Progenitor cell of endocrine pancreas (in vitro differentiated cells): ENCODE measurements at regions not wholly inside any gene's neighbourhood (a gene's known extent, or its start where the extent isn't known, plus 50 kb on each side); places are given as distances from the start of the nearest gene placed in this dataset.

ENCODE experiments used
- DNase-seq: peaks from one replicate; pipeline ENCODE4 v3.0.0; 2021; ENCODE audit warnings: low spot score; ENCODE audit not compliant: unreplicated experiment
- H3K27ac Mint-ChIP-seq: 2 replicates; pipeline ENCODE4 v1.8.0; 2021; ENCODE audit warnings: mild to moderate bottlenecking, moderate library complexity, mixed read lengths
- H3K27me3 Mint-ChIP-seq: 2 replicates; pipeline ENCODE4 v1.8.0; 2021; ENCODE audit warnings: mixed read lengths
- H3K36me3 Mint-ChIP-seq: 2 replicates; pipeline ENCODE4 v1.8.0; 2022; ENCODE audit warnings: mixed read lengths; ENCODE audit not compliant: insufficient read depth
- H3K4me1 Mint-ChIP-seq: 2 replicates; pipeline ENCODE4 v1.8.0; 2021; ENCODE audit warnings: low read depth, mixed read lengths
- H3K4me3 Mint-ChIP-seq: 2 replicates; pipeline ENCODE4 v1.8.0; 2021; ENCODE audit warnings: low read depth, mild to moderate bottlenecking, moderate library complexity, mixed read lengths
- H3K9me3 Mint-ChIP-seq: 2 replicates; pipeline ENCODE4 v1.8.0; 2021; ENCODE audit warnings: low read depth, mixed read lengths
- TF ChIP-seq, protein P1 (sequence below): fragments of 200-600 bp; sonication (generic); IDR thresholded peaks from one replicate; pipeline ENCODE4 v1.5.0; 2021; ENCODE audit warnings: antibody characterized with exemption, mild to moderate bottlenecking; ENCODE audit not compliant: unreplicated experiment

DNA sequence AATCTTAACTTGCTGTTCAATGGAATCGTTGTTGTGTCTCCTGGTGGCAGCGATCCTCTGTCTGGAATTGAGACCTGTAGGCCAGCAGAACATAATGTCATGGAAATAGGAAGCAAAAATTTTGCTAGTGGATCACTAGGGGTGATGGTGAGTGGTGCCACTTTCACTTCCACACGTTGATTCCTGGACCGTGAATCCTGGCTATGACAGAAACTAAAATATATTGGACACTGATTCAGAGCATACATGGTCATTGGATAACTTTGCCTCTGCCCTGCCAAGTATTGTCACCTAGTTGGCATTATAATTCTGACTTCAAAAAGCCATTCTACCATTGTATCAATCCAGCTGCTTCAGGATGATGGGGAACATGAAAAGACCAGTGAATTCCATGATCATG, 353.2 kb downstream of the IRX1 start:
- peaks cover 11% of the 10 kb centered on the region for H3K9me3 Mint-ChIP-seq

DNA sequence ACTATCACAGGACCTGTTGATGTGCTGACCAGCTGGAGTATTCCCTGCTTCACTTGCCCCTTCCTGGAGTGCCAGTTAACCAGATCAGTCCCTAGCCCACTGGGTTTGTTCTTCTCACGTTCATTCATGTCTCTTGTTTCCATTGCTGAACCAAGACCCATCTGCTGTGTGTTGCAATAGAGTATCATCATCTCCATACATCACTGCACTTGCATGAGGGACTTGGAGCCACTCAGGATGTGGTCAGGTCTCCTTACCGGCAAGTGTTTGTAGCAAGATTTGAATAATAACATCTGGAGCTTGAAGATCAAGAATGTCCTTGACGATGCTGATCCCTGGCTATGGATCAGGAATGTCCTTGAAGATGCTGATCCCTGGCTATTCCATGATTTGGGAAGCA, 358.6 kb downstream of the IRX1 start:
- Mint-ChIP-seq H3K4me3 (no peak overlapping the region), H3K27me3 (peaks cover 11% of the 10 kb centered on the region), H3K9me3 (peaks cover 8% of the 10 kb centered on the region), H3K4me1 (no peaks in the 10 kb centered on the region), H3K36me3 (no peaks in the 10 kb centered on the region), H3K27ac (no peak overlapping the region)
- TF ChIP-seq, protein P1, sequence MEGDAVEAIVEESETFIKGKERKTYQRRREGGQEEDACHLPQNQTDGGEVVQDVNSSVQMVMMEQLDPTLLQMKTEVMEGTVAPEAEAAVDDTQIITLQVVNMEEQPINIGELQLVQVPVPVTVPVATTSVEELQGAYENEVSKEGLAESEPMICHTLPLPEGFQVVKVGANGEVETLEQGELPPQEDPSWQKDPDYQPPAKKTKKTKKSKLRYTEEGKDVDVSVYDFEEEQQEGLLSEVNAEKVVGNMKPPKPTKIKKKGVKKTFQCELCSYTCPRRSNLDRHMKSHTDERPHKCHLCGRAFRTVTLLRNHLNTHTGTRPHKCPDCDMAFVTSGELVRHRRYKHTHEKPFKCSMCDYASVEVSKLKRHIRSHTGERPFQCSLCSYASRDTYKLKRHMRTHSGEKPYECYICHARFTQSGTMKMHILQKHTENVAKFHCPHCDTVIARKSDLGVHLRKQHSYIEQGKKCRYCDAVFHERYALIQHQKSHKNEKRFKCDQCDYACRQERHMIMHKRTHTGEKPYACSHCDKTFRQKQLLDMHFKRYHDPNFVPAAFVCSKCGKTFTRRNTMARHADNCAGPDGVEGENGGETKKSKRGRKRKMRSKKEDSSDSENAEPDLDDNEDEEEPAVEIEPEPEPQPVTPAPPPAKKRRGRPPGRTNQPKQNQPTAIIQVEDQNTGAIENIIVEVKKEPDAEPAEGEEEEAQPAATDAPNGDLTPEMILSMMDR: no peak
- no peak for DNase-seq

More for the DNA sequence above, 353.2 kb downstream of the IRX1 start:
- no peak for DNase-seq
- no peaks in the 10 kb centered on the region for H3K36me3 Mint-ChIP-seq
- TF ChIP-seq, protein P1: no peak
- H3K4me1 Mint-ChIP-seq: no peaks in the 10 kb centered on the region
- no peaks in the 10 kb centered on the region for H3K27me3 Mint-ChIP-seq
- H3K4me3 Mint-ChIP-seq: no peak overlapping the region
- no peak overlapping the region for H3K27ac Mint-ChIP-seq

DNA sequence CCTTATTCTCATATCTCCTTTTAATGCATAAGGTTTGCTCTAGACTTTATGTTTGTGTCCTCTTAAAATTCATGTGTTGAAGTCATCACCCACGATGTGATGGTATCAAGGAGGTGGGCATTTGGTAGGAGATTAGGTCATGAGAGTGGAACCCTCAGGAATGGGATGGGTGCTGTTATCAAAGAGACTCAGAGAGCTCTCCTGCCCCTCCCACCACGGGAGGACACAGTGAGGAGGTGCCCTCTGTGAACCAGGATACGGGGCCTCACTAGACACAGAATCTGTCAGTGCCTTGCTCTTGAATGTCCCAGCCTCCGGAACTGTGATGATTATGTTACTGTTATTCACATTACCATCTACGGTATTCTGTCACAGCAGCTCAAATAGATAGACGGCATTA, 359.0 kb downstream of the IRX1 start:
- no peak for DNase-seq
- Mint-ChIP-seq H3K36me3 (no peaks in the 10 kb centered on the region), H3K9me3 (peaks cover 8% of the 10 kb centered on the region), H3K27me3 (peaks cover 15% of the 10 kb centered on the region), H3K27ac (no peak overlapping the region), H3K4me1 (no peaks in the 10 kb centered on the region), H3K4me3 (no peak overlapping the region)
- TF ChIP-seq, protein P1: no peak

DNA sequence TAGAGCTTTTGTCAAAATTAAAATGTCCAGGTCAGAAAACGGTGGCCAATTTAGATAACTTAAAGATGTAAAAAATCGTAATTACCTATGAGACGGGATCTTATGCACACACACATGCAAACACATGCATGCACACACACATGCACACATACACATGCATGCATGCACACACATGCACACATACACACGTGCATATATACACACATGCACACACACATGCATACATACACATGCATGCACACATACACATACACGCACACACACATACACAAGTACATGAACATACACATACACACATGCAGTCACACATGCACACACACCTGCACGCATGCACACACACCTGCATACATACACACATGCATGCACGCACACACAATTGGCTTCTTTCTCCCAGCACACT, 362.0 kb downstream of the IRX1 start:
- peaks cover 20% of the 10 kb centered on the region for H3K27me3 Mint-ChIP-seq
- DNase-seq: no peak
- no peak overlapping the region for H3K27ac Mint-ChIP-seq
- H3K36me3 Mint-ChIP-seq: no peaks in the 10 kb centered on the region
- H3K4me3 Mint-ChIP-seq: no peak overlapping the region
- H3K9me3 Mint-ChIP-seq: peaks cover under 1% of the 10 kb centered on the region
- TF ChIP-seq, protein P1: no peak
- H3K4me1 Mint-ChIP-seq: no peaks in the 10 kb centered on the region

DNA sequence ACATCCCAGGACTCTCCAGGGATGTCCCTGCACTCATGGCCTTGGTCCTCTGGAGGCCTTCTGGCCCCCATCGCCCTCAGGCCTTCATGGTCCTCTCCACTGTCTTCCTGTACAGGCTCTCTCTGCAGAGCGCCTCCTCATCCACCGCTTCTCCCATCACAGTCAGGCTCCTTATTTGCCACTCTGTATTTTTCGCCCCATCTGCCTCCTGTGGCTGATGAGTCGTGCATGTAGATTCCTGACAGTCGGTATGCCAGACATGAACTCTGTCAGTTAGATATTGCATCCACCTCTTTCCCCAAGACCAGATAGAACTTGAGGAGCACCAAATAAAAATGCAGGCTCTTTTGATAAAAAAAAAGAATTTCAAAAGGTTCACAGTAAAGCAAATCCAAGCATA, 362.8 kb downstream of the IRX1 start:
- no peaks in the 10 kb centered on the region for H3K36me3 Mint-ChIP-seq
- H3K27me3 Mint-ChIP-seq: peaks cover 22% of the 10 kb centered on the region
- no peak overlapping the region for H3K27ac Mint-ChIP-seq
- H3K4me1 Mint-ChIP-seq: no peaks in the 10 kb centered on the region
- TF ChIP-seq, protein P1: no peak
- H3K4me3 Mint-ChIP-seq: no peak overlapping the region
- H3K9me3 Mint-ChIP-seq: no peaks in the 10 kb centered on the region
- no peak for DNase-seq
